GM12891 (cell line): ENCODE measurements at regions not wholly inside any gene's neighbourhood (a gene's known extent, or its start where the extent isn't known, plus 50 kb on each side); places are given as distances from the start of the nearest gene placed in this dataset.
"Not testable (repeated sequence)": the region's sequence is repeated elsewhere in the genome, so short reads cannot be mapped to it uniquely, and the experiment has no call there.

Experiments used
- DNase-seq: peaks from one replicate; pipeline ENCODE4 v3.0.0; 2011; ENCODE audit warnings: low spot score; ENCODE audit not compliant: insufficient read length
- FAIRE-seq: peaks from 2 replicates; lab custom pipeline; 2011; peaks lifted over from hg19 to GRCh38; lab: Jason Lieb, UNC
- PAX5 ChIP-seq: IDR thresholded peaks from 2 replicates; pipeline ENCODE4 v1.6.1; 2011; ENCODE audit warnings: low read length, moderate library complexity, mild to moderate bottlenecking; ENCODE audit not compliant: insufficient read depth, severe bottlenecking
- POLR2A ChIP-seq: IDR thresholded peaks from 2 replicates; pipeline ENCODE4 v1.6.1; 2011; ENCODE audit warnings: low read depth, low read length, control low read depth
- POLR2AphosphoS5 ChIP-seq: IDR thresholded peaks from 2 replicates; pipeline ENCODE4 v1.6.1; 2011; ENCODE audit warnings: low read depth, low read length, control low read depth
- POU2F2 ChIP-seq: IDR thresholded peaks from 2 replicates; pipeline ENCODE4 v1.6.1; 2011; ENCODE audit warnings: low read depth, mild to moderate bottlenecking, control low read depth, low read length, moderate library complexity
- SPI1 ChIP-seq: IDR thresholded peaks from 2 replicates; pipeline ENCODE4 v1.6.1; 2011; ENCODE audit warnings: low read depth, low read length, control low read depth
- TAF1 ChIP-seq: IDR thresholded peaks from 2 replicates; pipeline ENCODE4 v1.6.1; 2011; ENCODE audit warnings: low read depth, low read length, control low read depth

- DNase-seq (no peak), FAIRE-seq (no peak)
- TF ChIP-seq TAF1 (no peak), POLR2AphosphoS5 (no peak), SPI1 (peak; percentile 24; the same call in 1 of the 2 replicates), POLR2A (no peak)
These were observed 938.4 kb upstream of the ATXN7L3B start for GRCh38 chr12:73599268-73599667.

- DNase-seq, FAIRE-seq: not testable (repeated sequence)
These were observed 931.7 kb upstream of the ATXN7L3B start for GRCh38 chr12:73605925-73606324.

GRCh38 chr12:73612551-73612950 lies 925.1 kb upstream of the ATXN7L3B start:
- FAIRE-seq (no peak), DNase-seq (no peak)
- no peak for TF ChIP-seq POU2F2
- TF ChIP-seq TAF1: no peak
- no peak for TF ChIP-seq SPI1
- TF ChIP-seq POLR2A: no peak
- TF ChIP-seq POLR2AphosphoS5: no peak
- TF ChIP-seq PAX5: no peak

- DNase-seq (no peak), FAIRE-seq (no peak)
- TF ChIP-seq TAF1 (no peak), SPI1 (no peak), POLR2A (no peak), PAX5 (no peak), POLR2AphosphoS5 (no peak), POU2F2 (no peak)
These were observed 914.2 kb upstream of the ATXN7L3B start for GRCh38 chr12:73623421-73623820.

GRCh38 chr12:73625226-73625625 lies 912.4 kb upstream of the ATXN7L3B start:
- FAIRE-seq (no peak), DNase-seq (no peak)
- TF ChIP-seq POLR2AphosphoS5: no peak
- TF ChIP-seq POU2F2: no peak
- no peak for TF ChIP-seq PAX5
- TF ChIP-seq SPI1: no peak
- TF ChIP-seq POLR2A: no peak
- no peak for TF ChIP-seq TAF1

GRCh38 chr12:73629171-73629570 lies 908.5 kb upstream of the ATXN7L3B start:
- TF ChIP-seq PAX5 (no peak), SPI1 (no peak), TAF1 (no peak), POLR2A (no peak), POLR2AphosphoS5 (no peak), POU2F2 (no peak)
- DNase-seq: no peak
- no peak for FAIRE-seq

- no peak for TF ChIP-seq POU2F2
- TF ChIP-seq PAX5: no peak
- TF ChIP-seq TAF1: no peak
- TF ChIP-seq POLR2A: no peak
- TF ChIP-seq POLR2AphosphoS5: no peak
- TF ChIP-seq SPI1: no peak
- DNase-seq (no peak), FAIRE-seq (no peak)
These were observed 907.5 kb upstream of the ATXN7L3B start for GRCh38 chr12:73629893-73630831.

GRCh38 chr12:73632191-73632590 lies 905.4 kb upstream of the ATXN7L3B start:
- TF ChIP-seq PAX5 (no peak), POLR2AphosphoS5 (no peak)
- no peak for DNase-seq
- no peak for FAIRE-seq

- no peak for FAIRE-seq
- no peak for TF ChIP-seq POLR2A
- TF ChIP-seq POU2F2: no peak
- no peak for TF ChIP-seq PAX5
- no peak for TF ChIP-seq POLR2AphosphoS5
- no peak for TF ChIP-seq TAF1
- no peak for TF ChIP-seq SPI1
- DNase-seq: no peak
These were observed 905.0 kb upstream of the ATXN7L3B start for GRCh38 chr12:73632661-73633060.

- FAIRE-seq, DNase-seq: not testable (repeated sequence)
These were observed 898.2 kb upstream of the ATXN7L3B start for GRCh38 chr12:73639397-73639796.
